ENCODE measurements at regions not wholly inside any gene's neighbourhood (a gene's known extent, or its start where the extent isn't known, plus 50 kb on each side); places are given as distances from the start of the nearest gene placed in this dataset.

- DNase-seq: no peak
Observed at GRCh38 chr4:124899997-124900396, 187.5 kb upstream of the ANKRD50 start.

- no peak for DNase-seq
Observed at GRCh38 chr4:124890522-124890921, 178.0 kb upstream of the ANKRD50 start.

GRCh38 chr4:124887739-124888138 is 175.2 kb upstream of the ANKRD50 start:
- no peak for DNase-seq

- DNase-seq: no peak
Observed at GRCh38 chr4:124884316-124884715, 171.8 kb upstream of the ANKRD50 start.

GRCh38 chr4:124883632-124884031 is 171.1 kb upstream of the ANKRD50 start:
- no peak for DNase-seq

GRCh38 chr4:124879195-124879594 is 166.7 kb upstream of the ANKRD50 start:
- DNase-seq: no peak

- DNase-seq: no peak
Observed at GRCh38 chr4:124874172-124874450, 161.6 kb upstream of the ANKRD50 start.

GRCh38 chr4:124873361-124874171 is 161.0 kb upstream of the ANKRD50 start:
- DNase-seq: no peak

GRCh38 chr4:124872659-124873058 is 160.1 kb upstream of the ANKRD50 start:
- no peak for DNase-seq

- DNase-seq: no peak
Observed at GRCh38 chr4:124869961-124870495, 157.5 kb upstream of the ANKRD50 start.

- no peak for DNase-seq
Observed at GRCh38 chr4:124868495-124868894, 156.0 kb upstream of the ANKRD50 start.

- no peak for DNase-seq
Observed at GRCh38 chr4:124867536-124867935, 155.0 kb upstream of the ANKRD50 start.

GRCh38 chr4:124866301-124866700 is 153.8 kb upstream of the ANKRD50 start:
- no peak for DNase-seq

- DNase-seq: no peak
Observed at GRCh38 chr4:124863040-124863545, 150.6 kb upstream of the ANKRD50 start.

- no peak for DNase-seq
Observed at GRCh38 chr4:124862261-124862660, 149.7 kb upstream of the ANKRD50 start.

GRCh38 chr4:124861761-124862160 is 149.2 kb upstream of the ANKRD50 start:
- no peak for DNase-seq

- DNase-seq: no peak
Observed at GRCh38 chr4:124854968-124855367, 142.4 kb upstream of the ANKRD50 start.

- DNase-seq: no peak
Observed at GRCh38 chr4:124851741-124852140, 139.2 kb upstream of the ANKRD50 start.

- DNase-seq: no peak
Observed at GRCh38 chr4:124846306-124846705, 133.8 kb upstream of the ANKRD50 start.

- DNase-seq: no peak
Observed at GRCh38 chr4:124839786-124840390, 127.4 kb upstream of the ANKRD50 start.

GRCh38 chr4:124833831-124834505 is 121.4 kb upstream of the ANKRD50 start:
- DNase-seq: no peak

GRCh38 chr4:124828382-124828781 is 115.8 kb upstream of the ANKRD50 start:
- DNase-seq: no peak
